H1 (cell line): ENCODE measurements at regions not wholly inside any gene's neighbourhood (a gene's known extent, or its start where the extent isn't known, plus 50 kb on each side); places are given as distances from the start of the nearest gene placed in this dataset.

Experiments
- CTCF ChIA-PET: fragments of 300-600 bp; sonication (Branson Sonifier 250); formaldehyde crosslinking; loops from one replicate; lab custom pipeline; 2021; ENCODE audit not compliant: partially characterized antibody; lab: Charles Lee
- POLR2A ChIA-PET: fragments of 300-600 bp; sonication (Branson Sonifier 250); formaldehyde crosslinking; loops from one replicate; lab custom pipeline; 2021; ENCODE audit warnings: inconsistent platforms; ENCODE audit not compliant: partially characterized antibody; lab: Charles Lee
- DNase-seq, 2 experiments: peaks; one replicate each; pipeline versions ENCODE4 v3.0.0 to v3.0.0-alpha.2; 2010 to 2022; ENCODE audit warnings: low spot score in 2 of 2, low read depth in 1 of 2, mixed read lengths in 1 of 2
- FAIRE-seq: peaks from 2 replicates; lab custom pipeline; 2011; peaks lifted over from hg19 to GRCh38; lab: Jason Lieb, UNC
- H2AFZ ChIP-seq: 2 replicates; pipeline ENCODE4 v1.8.1; 2012; ENCODE audit warnings: low read length, inconsistent platforms
- H2AK5ac ChIP-seq: 2 replicates; pipeline ENCODE4 v1.6.1; 2013; ENCODE audit warnings: low read depth, low read length
- H2BK120ac ChIP-seq: replicated peaks from 2 replicates; pipeline ENCODE3; 2013; ENCODE audit warnings: low read depth, low read length, inconsistent platforms
- H2BK12ac ChIP-seq: 2 replicates; pipeline ENCODE4 v1.6.1; 2013; ENCODE audit warnings: low read depth, low read length
- H2BK15ac ChIP-seq: 2 replicates; pipeline ENCODE4 v1.6.1; 2013; ENCODE audit warnings: low read length
- H2BK20ac ChIP-seq: 2 replicates; pipeline ENCODE4 v1.6.1; 2013; ENCODE audit warnings: low read length
- H2BK5ac ChIP-seq: 2 replicates; pipeline ENCODE4 v1.6.1; 2013; ENCODE audit warnings: low read depth, low read length
- H3K14ac ChIP-seq: 2 replicates; pipeline ENCODE4 v1.6.1; 2013; ENCODE audit warnings: inconsistent platforms; ENCODE audit not compliant: insufficient read length
- H3K18ac ChIP-seq: 2 replicates; pipeline ENCODE4 v1.6.1; 2013; ENCODE audit warnings: low read length; ENCODE audit errors: extremely low read depth
- H3K23ac ChIP-seq: 2 replicates; pipeline ENCODE4 v1.6.1; 2013; ENCODE audit warnings: inconsistent platforms; ENCODE audit not compliant: insufficient read length
- H3K23me2 ChIP-seq: 2 replicates; pipeline ENCODE4 v1.6.1; 2013; ENCODE audit warnings: low read depth, low read length
- H3K27ac ChIP-seq: 2 replicates; pipeline ENCODE4 v1.6.1; 2011; ENCODE audit warnings: low read depth, low read length, inconsistent platforms
- H3K27me3 ChIP-seq, 4 experiments: replicated peaks in 1 of 4; 1 replicate in 1 of 4; 2 replicates in 3 of 4; pipeline versions ENCODE4 v1.6.1 to v1.8.1; 2011 to 2013; ENCODE audit warnings: low read length in 3 of 4, mild to moderate bottlenecking in 3 of 4, inconsistent platforms in 2 of 4, mixed read lengths in 2 of 4, moderate library complexity in 1 of 4; ENCODE audit not compliant: control insufficient read depth in 3 of 4, insufficient read depth in 3 of 4; ENCODE audit errors: extremely low read depth in 1 of 4
- H3K36me3 ChIP-seq, 4 experiments: 2 replicates each; pipeline versions ENCODE4 v1.6.1 to v1.8.1; 2011 to 2013; ENCODE audit warnings: mild to moderate bottlenecking in 4 of 4, low read length in 3 of 4, moderate library complexity in 2 of 4, control low read depth in 1 of 4, inconsistent platforms in 1 of 4; ENCODE audit not compliant: insufficient read depth in 4 of 4, control insufficient read depth in 2 of 4
- H3K4ac ChIP-seq: replicated peaks from 2 replicates; pipeline ENCODE3; 2013; ENCODE audit warnings: low read length, low read depth, mixed read lengths, inconsistent platforms; ENCODE audit not compliant: insufficient read length
- H3K4me1 ChIP-seq, 4 experiments: replicated peaks in 1 of 4; 1 replicate in 1 of 4; 2 replicates in 3 of 4; pipeline versions ENCODE4 v1.6.1 to v1.8.1; 2011 to 2013; ENCODE audit warnings: low read length in 3 of 4, inconsistent platforms in 2 of 4, mixed read lengths in 1 of 4; ENCODE audit not compliant: insufficient read depth in 4 of 4, control insufficient read depth in 3 of 4
- H3K4me2 ChIP-seq, 2 experiments: 2 replicates each; pipeline versions ENCODE4 v1.6.1 to v1.8.1; 2011 to 2013; ENCODE audit warnings: low read depth in 2 of 2, low read length in 2 of 2, control low read depth in 1 of 2, inconsistent platforms in 1 of 2, mild to moderate bottlenecking in 1 of 2; ENCODE audit not compliant: insufficient read depth in 1 of 2
- H3K4me3 ChIP-seq, 4 experiments: fragments of 200-600, 300-600 bp in 1 of 4; sonication (generic), shearing (Covaris generic), sonication (Bioruptor Twin) in 1 of 4; 2 replicates each; pipeline versions ENCODE4 v1.5.1 to v1.8.1; 2011 to 2016; ENCODE audit warnings: low read length in 4 of 4, low read depth in 3 of 4, control low read depth in 2 of 4, inconsistent platforms in 2 of 4, mild to moderate bottlenecking in 2 of 4, mixed read lengths in 1 of 4, moderate library complexity in 1 of 4; ENCODE audit not compliant: insufficient read depth in 2 of 4; ENCODE audit errors: extremely low read depth in 1 of 4
- H3K56ac ChIP-seq: replicated peaks from 2 replicates; pipeline ENCODE3; 2013; ENCODE audit warnings: low read depth, mild to moderate bottlenecking, mixed read lengths, low read length, inconsistent platforms; ENCODE audit not compliant: insufficient read length
- H3K79me1 ChIP-seq: 2 replicates; pipeline ENCODE4 v1.6.1; 2013; ENCODE audit warnings: low read depth, low read length, control low read depth
- H3K79me2 ChIP-seq, 2 experiments: 2 replicates each; pipeline versions ENCODE4 v1.6.1 to v1.8.1; 2012 to 2013; ENCODE audit warnings: low read length in 2 of 2, mild to moderate bottlenecking in 2 of 2, inconsistent platforms in 1 of 2; ENCODE audit not compliant: insufficient read depth in 2 of 2, control insufficient read depth in 1 of 2
- H3K9ac ChIP-seq, 4 experiments: replicated peaks in 1 of 4; 1 replicate in 1 of 4; 2 replicates in 3 of 4; pipeline versions ENCODE4 v1.6.1 to v1.8.1; 2011 to 2013; ENCODE audit warnings: low read depth in 3 of 4, low read length in 3 of 4, control low read depth in 2 of 4, mild to moderate bottlenecking in 2 of 4, moderate library complexity in 2 of 4, inconsistent platforms in 1 of 4; ENCODE audit errors: extremely low read depth in 1 of 4
- H3K9me3 ChIP-seq, 2 experiments: 2 replicates each; pipeline versions ENCODE4 v1.6.1 to v1.8.1; 2012 to 2013; ENCODE audit warnings: mild to moderate bottlenecking in 2 of 2, moderate library complexity in 2 of 2, control low read depth in 1 of 2, inconsistent platforms in 1 of 2, low read depth in 1 of 2, low read length in 1 of 2, mixed read lengths in 1 of 2; ENCODE audit not compliant: insufficient read depth in 2 of 2
- H4K20me1 ChIP-seq, 2 experiments: replicated peaks in 1 of 2; 2 replicates each; pipeline versions ENCODE3 to v1.8.1; 2011 to 2013; ENCODE audit warnings: inconsistent platforms in 2 of 2, low read length in 2 of 2, mild to moderate bottlenecking in 1 of 2; ENCODE audit not compliant: insufficient read depth in 2 of 2, control insufficient read depth in 1 of 2
- H4K5ac ChIP-seq: 2 replicates; pipeline ENCODE4 v1.6.1; 2013; ENCODE audit warnings: low read length, low read depth, mixed read lengths, inconsistent platforms; ENCODE audit not compliant: insufficient read length
- H4K8ac ChIP-seq: 2 replicates; pipeline ENCODE4 v1.8.0; 2013; ENCODE audit warnings: mild to moderate bottlenecking, moderate library complexity, low read length, inconsistent platforms; ENCODE audit not compliant: insufficient read depth; ENCODE audit errors: extremely low read depth
- H4K91ac ChIP-seq: replicated peaks from 2 replicates; pipeline ENCODE3; 2013; ENCODE audit warnings: low read length, mixed read lengths, inconsistent platforms; ENCODE audit not compliant: insufficient read length
- ASH2L ChIP-seq: fragments of 200-600, 300-600 bp; sonication (generic); IDR thresholded peaks from one replicate; pipeline ENCODE4 v1.7.1; 2017; ENCODE audit warnings: low read length
- KDM1A ChIP-seq: fragments of 200-600, 300-600 bp; sonication (generic); IDR thresholded peaks from 2 replicates; pipeline ENCODE4 v1.7.1; 2016; ENCODE audit warnings: mild to moderate bottlenecking, low read length, borderline replicate concordance
- MAFK ChIP-seq: IDR thresholded peaks from 2 replicates; pipeline ENCODE4 v1.6.1; 2012; ENCODE audit warnings: low read depth, mild to moderate bottlenecking, improper control_type of control experiment, low read length
- NRF1 ChIP-seq: IDR thresholded peaks from 2 replicates; pipeline ENCODE4 v1.6.1; 2011; ENCODE audit warnings: mild to moderate bottlenecking, low read depth, low read length, improper control_type of control experiment
- POU5F1 ChIP-seq: IDR thresholded peaks from 2 replicates; pipeline ENCODE4 v1.6.1; 2011; ENCODE audit warnings: low read depth, mild to moderate bottlenecking, low read length, moderate library complexity
- TAF1 ChIP-seq: IDR thresholded peaks from 2 replicates; pipeline ENCODE4 v1.6.1; 2011; ENCODE audit warnings: mild to moderate bottlenecking, low read depth, low read length
- YY1 ChIP-seq: IDR thresholded peaks from 2 replicates; pipeline ENCODE4 v1.6.1; 2011; ENCODE audit warnings: low read depth, mild to moderate bottlenecking, low read length
- ZNF274 ChIP-seq: IDR thresholded peaks from 2 replicates; pipeline ENCODE4 v1.7.0; 2012; ENCODE audit warnings: low read length, borderline replicate concordance; ENCODE audit errors: extremely low read depth
- WGBS, 2 experiments: shearing (Covaris generic) in 1 of 2; methylation state at CpG; one replicate each; pipeline versions ENCODE4 v1.1.6 to v1.1.7; 2013 to 2015; ENCODE audit warnings: low lambda C conversion rate in 2 of 2, mixed read lengths in 2 of 2, inconsistent platforms in 1 of 2, low coverage in 1 of 2, missing lambda C conversion rate in 1 of 2; ENCODE audit not compliant: insufficient replicate concordance in 2 of 2, insufficient coverage in 1 of 2, insufficient read length in 1 of 2; ENCODE audit errors: extremely low coverage in 1 of 2, missing lambda C conversion rate in 1 of 2; 5-methylcytosine and 5-hydroxymethylcytosine counted together
- TF ChIP-seq, protein P1 (sequence below), 3 experiments: IDR thresholded peaks; 1 replicate in 2 of 3; 2 replicates in 1 of 3; pipeline versions ENCODE4 v1.5.1 to v1.6.1; 2011; ENCODE audit warnings: low read length in 3 of 3, mild to moderate bottlenecking in 3 of 3, inconsistent platforms in 2 of 3, low read depth in 1 of 3, moderate library complexity in 1 of 3; ENCODE audit not compliant: insufficient read depth in 1 of 3; ENCODE audit errors: control extremely low read depth in 1 of 3

DNA sequence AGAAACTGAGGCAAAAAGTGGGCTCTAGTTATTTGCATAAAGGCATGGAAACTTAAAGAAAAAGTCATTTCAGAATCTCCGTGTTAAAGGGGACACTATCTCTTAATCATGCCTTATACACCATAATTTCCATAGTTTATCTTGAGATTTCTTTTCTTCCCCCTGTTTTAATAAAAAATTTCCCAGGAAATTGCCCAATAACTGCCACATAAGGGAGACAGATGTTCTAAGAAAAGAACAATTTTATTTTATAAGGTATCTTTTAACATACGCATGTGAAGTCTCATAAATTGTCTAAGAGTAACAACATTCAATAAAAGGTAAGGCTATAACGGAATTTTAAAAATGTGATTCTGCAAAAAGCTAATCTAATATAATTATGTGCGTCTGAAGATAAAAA lies 371.3 kb downstream of the IRS2 start:
- Histone ChIP-seq H3K9ac (no peak overlapping the region), H2BK20ac (no peak overlapping the region), H3K27ac (no peak overlapping the region), H3K27me3 (no peaks in the 10 kb centered on the region), H4K91ac (no peak overlapping the region), H3K18ac (no peak overlapping the region), H3K79me2 (no peaks in the 10 kb centered on the region), H3K4me2 (no peak overlapping the region), H3K23ac (no peak overlapping the region), H2BK5ac (no peak overlapping the region), H3K4ac (no peak overlapping the region), H4K5ac (no peak overlapping the region), H3K9me3 (no peaks in the 10 kb centered on the region), H3K56ac (no peak overlapping the region), H4K8ac (no peak overlapping the region), H3K14ac (no peak overlapping the region), H2AK5ac (no peak overlapping the region), H2BK120ac (no peak overlapping the region), H3K36me3 (no peaks in the 10 kb centered on the region), H3K4me1 (peaks cover 0 to 5% (median 3%) of the 10 kb centered on the region in 4 experiments; a peak in 2 of 7 replicates), H2BK15ac (no peak overlapping the region), H3K79me1 (no peaks in the 10 kb centered on the region), H2AFZ (no peak overlapping the region), H3K4me3 (no peak overlapping the region), H2BK12ac (no peak overlapping the region), H3K23me2 (no peaks in the 10 kb centered on the region; the same call in 1 of the 2 replicates), H4K20me1 (no peaks in the 10 kb centered on the region)
- DNase-seq (no peak), FAIRE-seq (no peak)
- ChIA-PET CTCF (interaction anchor here (0.6 to 0.7 kb wide), 2 partner anchors 39 to 382 kb away, joined by 3 read pairs; no protein-coding TSS in a partner anchor), POLR2A (no interaction called here)
- TF ChIP-seq TAF1, result no peak
- TF ChIP-seq YY1, result no peak
- no peak for TF ChIP-seq POU5F1
- no peak for TF ChIP-seq ASH2L
- TF ChIP-seq MAFK, result no peak
- TF ChIP-seq NRF1, result no peak
- TF ChIP-seq, protein P1, sequence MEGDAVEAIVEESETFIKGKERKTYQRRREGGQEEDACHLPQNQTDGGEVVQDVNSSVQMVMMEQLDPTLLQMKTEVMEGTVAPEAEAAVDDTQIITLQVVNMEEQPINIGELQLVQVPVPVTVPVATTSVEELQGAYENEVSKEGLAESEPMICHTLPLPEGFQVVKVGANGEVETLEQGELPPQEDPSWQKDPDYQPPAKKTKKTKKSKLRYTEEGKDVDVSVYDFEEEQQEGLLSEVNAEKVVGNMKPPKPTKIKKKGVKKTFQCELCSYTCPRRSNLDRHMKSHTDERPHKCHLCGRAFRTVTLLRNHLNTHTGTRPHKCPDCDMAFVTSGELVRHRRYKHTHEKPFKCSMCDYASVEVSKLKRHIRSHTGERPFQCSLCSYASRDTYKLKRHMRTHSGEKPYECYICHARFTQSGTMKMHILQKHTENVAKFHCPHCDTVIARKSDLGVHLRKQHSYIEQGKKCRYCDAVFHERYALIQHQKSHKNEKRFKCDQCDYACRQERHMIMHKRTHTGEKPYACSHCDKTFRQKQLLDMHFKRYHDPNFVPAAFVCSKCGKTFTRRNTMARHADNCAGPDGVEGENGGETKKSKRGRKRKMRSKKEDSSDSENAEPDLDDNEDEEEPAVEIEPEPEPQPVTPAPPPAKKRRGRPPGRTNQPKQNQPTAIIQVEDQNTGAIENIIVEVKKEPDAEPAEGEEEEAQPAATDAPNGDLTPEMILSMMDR (IDR thresholded peaks at IDR 0.05; ENCODE audit: control extremely low read depth in 1 of 3, insufficient read depth in 1 of 3, low read depth in 1 of 3, low read length in 3 of 3), result no peak
- no peak for TF ChIP-seq ZNF274
- no peak for TF ChIP-seq KDM1A
- WGBS, 2 experiments, result 94% methylated on average over 4 of the region's 4 CpGs; no CpG with 5 or more reads in 1 of the 2 experiments
